Mucosa of stomach (tissue), 1 donor: ENCODE measurements at regions not wholly inside any gene's neighbourhood (a gene's known extent, or its start where the extent isn't known, plus 50 kb on each side); places are given as distances from the start of the nearest gene placed in this dataset.

Experiments used
- H3K27me3 ChIP-seq: one replicate; pipeline ENCODE4 v1.7.0; 2013; ENCODE audit warnings: mild to moderate bottlenecking, low read length; ENCODE audit not compliant: control insufficient read depth, insufficient read depth
- H3K36me3 ChIP-seq: one replicate; pipeline ENCODE4 v1.7.0; 2013; ENCODE audit warnings: low read length; ENCODE audit not compliant: control insufficient read depth, insufficient read depth
- H3K4me1 ChIP-seq: one replicate; pipeline ENCODE4 v1.7.0; 2013; ENCODE audit warnings: mild to moderate bottlenecking, low read length; ENCODE audit not compliant: control insufficient read depth, insufficient read depth
- H3K4me3 ChIP-seq: one replicate; pipeline ENCODE4 v1.7.0; 2013; ENCODE audit warnings: low read length
- H3K9ac ChIP-seq: one replicate; pipeline ENCODE4 v1.7.0; 2013; ENCODE audit warnings: mild to moderate bottlenecking, low read length, moderate library complexity
- H3K9me3 ChIP-seq: one replicate; pipeline ENCODE4 v1.7.0; 2013; ENCODE audit warnings: mild to moderate bottlenecking, low read length, moderate library complexity; ENCODE audit not compliant: control insufficient read depth
- donor health status: Pancreatic carcinoma.

DNA sequence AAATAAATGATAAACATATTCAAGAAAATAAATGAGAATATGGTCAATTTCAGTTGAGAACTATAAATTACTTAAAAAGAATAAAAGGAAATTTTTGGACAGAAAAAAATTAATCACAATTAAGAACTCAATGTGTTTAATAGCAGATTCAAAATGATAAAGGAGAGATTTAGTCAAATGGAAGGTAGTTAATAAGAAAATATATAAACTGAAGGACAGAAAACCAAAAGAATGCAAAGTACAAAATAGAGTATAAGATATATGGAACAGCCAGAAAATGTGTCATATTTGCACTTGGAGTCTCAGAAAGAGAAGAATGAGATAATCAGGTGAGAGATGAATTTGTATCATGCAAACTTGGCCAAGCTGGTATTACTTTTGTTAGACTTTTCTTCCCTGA, 201.8 kb upstream of the ARID1B start:
- H3K4me1 ChIP-seq: no peaks in the 10 kb centered on the region
- H3K27me3 ChIP-seq: no peaks in the 10 kb centered on the region
- no peak overlapping the region for H3K4me3 ChIP-seq
- H3K9ac ChIP-seq: no peak overlapping the region
- H3K9me3 ChIP-seq: no peaks in the 10 kb centered on the region
- H3K36me3 ChIP-seq: no peaks in the 10 kb centered on the region

DNA sequence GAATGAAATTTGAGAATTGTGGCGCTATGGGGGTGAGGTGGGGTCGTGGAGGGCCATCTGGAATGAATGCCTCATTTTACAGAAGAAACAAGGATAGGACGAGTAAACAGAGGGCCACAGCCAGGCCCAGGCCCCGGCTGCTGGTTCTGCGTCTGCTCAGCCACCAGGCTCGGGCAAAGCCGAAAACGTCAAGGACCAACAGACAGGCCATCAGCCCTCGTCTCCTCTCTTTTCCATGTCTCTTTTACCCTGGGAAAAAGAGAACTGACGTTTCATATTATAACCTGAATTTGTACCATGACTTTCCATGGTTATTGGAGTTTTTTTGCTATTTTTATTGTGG, 212.4 kb upstream of the ARID1B start:
- Histone ChIP-seq H3K36me3 (no peaks in the 10 kb centered on the region), H3K9me3 (no peaks in the 10 kb centered on the region), H3K9ac (no peak overlapping the region), H3K27me3 (no peaks in the 10 kb centered on the region), H3K4me1 (peaks cover 3% of the 10 kb centered on the region), H3K4me3 (no peak overlapping the region)

DNA sequence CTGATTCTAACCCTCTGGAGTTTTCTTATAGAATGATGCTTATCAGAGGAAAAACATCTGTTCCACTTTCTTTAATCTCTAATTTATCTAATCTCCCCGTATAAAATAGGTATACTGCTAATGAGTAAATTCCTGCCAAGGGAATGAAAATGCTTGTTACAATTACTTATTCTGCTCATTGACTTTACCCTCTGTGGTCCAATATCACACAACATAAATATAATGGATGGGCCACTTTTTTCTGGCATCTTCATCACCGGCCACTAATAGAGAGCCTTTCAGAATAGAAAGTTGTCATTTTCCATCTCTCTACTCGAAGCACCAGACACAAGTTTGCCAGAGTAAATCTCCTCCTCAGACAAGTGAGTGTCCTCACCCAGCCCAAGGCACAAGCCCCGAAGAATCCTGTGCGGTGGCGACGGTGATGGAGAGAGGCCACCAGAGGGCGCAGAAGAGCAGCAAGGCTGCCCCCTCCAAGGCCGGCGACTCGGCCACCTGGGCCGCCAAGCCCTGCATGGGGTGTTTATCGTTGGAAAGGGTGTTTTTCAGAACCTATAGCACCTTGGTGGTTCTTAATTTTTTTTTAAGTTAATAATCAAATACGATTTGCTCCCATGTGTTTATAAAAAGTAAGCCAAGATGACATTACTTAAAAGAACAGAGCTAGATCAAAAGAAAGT, 212.9 kb upstream of the ARID1B start:
- Histone ChIP-seq H3K4me3 (no peak overlapping the region), H3K9me3 (no peaks in the 10 kb centered on the region), H3K9ac (no peak overlapping the region), H3K27me3 (no peaks in the 10 kb centered on the region), H3K36me3 (no peaks in the 10 kb centered on the region), H3K4me1 (peaks cover 3% of the 10 kb centered on the region)

DNA sequence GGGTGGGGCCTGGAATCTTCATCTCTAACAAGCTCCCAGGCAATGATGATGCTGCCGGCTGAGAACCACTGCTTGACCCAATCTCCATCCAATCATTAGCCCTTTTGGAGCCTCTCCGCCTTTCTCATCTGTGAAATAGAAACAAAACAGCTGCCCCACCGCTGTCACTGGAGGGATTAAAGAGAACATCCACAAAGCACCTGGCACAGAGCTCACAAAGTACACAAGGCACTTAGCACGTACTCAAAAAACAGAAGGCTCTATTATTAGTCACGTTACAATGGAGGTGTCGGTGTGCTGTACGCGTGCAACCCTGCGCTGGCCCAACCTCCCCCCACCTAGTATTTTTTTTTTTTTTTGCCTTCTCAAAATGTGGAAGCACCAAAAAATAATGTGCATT, 213.5 kb upstream of the ARID1B start:
- Histone ChIP-seq H3K4me3 (no peak overlapping the region), H3K36me3 (no peaks in the 10 kb centered on the region), H3K4me1 (peaks cover 3% of the 10 kb centered on the region), H3K9ac (no peak overlapping the region), H3K9me3 (no peaks in the 10 kb centered on the region), H3K27me3 (no peaks in the 10 kb centered on the region)

DNA sequence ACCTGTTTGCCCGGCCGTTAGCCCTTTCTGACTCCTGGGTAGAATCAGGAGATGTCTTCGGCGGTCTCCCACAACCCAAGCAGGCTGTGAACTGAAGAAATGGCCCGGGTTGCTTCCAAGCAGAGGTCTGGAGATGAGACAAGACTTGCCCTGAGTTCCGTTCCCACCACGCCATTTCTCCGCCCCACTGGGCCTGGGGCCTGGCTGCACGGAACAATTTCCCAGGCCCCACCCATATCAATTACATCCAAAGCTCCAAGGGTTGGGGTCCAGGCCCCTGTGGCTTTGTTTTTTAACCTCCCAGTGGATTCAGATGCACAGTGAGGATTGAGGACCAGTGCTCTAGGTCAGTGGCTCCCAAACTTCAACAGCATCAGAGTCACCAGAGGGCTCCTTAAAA, 214.5 kb upstream of the ARID1B start:
- H3K27me3 ChIP-seq: no peaks in the 10 kb centered on the region
- H3K4me1 ChIP-seq: peaks cover 3% of the 10 kb centered on the region
- H3K9ac ChIP-seq: no peak overlapping the region
- H3K36me3 ChIP-seq: no peaks in the 10 kb centered on the region
- no peak overlapping the region for H3K4me3 ChIP-seq
- no peaks in the 10 kb centered on the region for H3K9me3 ChIP-seq

DNA sequence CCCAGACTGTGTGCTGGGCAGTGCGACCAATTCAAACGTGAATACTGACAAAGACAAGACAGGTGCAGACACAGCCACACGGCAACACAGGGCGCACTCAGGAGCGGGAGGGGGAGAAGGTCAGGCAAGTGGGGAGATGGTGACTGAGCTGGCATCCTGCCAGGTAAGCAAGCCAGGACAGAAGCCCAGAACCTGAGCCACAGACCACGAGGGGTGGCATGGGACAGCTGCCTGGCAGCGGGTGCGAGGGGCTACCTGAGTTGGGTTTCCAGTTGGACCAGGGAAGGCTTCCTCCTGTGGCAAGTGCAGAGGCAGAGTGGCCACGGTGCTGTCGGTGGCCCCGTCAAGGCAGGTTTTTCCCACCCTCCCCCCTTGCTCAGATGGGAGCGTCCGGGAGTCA, 215.2 kb upstream of the ARID1B start:
- H3K9me3 ChIP-seq: no peaks in the 10 kb centered on the region
- peaks cover 3% of the 10 kb centered on the region for H3K4me1 ChIP-seq
- H3K9ac ChIP-seq: no peak overlapping the region
- no peak overlapping the region for H3K4me3 ChIP-seq
- H3K36me3 ChIP-seq: no peaks in the 10 kb centered on the region
- no peaks in the 10 kb centered on the region for H3K27me3 ChIP-seq

DNA sequence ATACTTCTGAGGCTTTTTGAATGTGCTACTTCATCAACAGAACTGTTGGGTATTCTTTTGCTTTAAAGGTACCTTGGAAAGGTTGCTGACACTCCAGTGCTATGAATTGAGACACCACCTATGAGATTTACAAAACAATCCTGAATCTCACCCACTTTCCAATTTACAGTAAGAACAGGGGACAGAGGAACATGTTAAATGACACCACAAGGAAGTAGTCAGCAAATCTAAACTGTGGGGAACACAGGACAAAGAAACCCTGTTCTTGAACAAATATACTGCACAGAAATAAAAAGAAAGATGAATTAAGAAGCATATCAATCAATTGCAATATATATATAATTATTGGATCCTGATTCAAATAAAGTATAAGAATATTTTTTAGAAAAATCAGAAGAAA, 216.7 kb upstream of the ARID1B start:
- H3K4me3 ChIP-seq: no peak overlapping the region
- H3K9ac ChIP-seq: no peak overlapping the region

DNA sequence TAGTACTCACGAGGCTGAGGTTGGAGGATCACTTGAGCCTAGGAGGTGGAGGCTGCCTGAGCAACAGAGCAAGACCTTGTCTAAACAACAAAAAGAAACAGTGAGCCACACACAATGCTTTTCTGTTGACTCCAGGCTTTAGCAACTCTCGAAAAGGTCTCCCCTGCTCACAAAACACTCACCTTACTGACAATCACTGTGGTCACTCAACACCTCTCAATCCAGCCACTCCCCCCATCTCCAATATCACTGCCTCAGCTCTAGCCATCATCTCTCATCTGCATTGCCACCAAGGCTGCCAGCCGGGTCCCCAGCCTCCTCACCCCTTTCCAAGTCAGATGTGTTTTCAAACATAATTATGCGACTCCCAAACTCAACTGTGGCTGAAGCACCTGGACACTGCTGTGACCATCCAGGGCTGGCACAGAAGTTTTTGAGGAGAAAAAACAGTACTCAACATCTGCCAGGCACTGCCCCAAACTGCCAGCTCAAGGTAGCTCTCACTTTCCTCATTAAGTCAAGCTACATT, 218.0 kb upstream of the ARID1B start:
- H3K9ac ChIP-seq: no peak overlapping the region
- no peak overlapping the region for H3K4me3 ChIP-seq
- H3K9me3 ChIP-seq: no peaks in the 10 kb centered on the region
- no peaks in the 10 kb centered on the region for H3K36me3 ChIP-seq
- H3K4me1 ChIP-seq: no peaks in the 10 kb centered on the region
- no peaks in the 10 kb centered on the region for H3K27me3 ChIP-seq

More for the DNA sequence above, 216.7 kb upstream of the ARID1B start:
- Histone ChIP-seq H3K9me3 (no peaks in the 10 kb centered on the region), H3K27me3 (no peaks in the 10 kb centered on the region), H3K36me3 (no peaks in the 10 kb centered on the region), H3K4me1 (peaks cover 3% of the 10 kb centered on the region)

DNA sequence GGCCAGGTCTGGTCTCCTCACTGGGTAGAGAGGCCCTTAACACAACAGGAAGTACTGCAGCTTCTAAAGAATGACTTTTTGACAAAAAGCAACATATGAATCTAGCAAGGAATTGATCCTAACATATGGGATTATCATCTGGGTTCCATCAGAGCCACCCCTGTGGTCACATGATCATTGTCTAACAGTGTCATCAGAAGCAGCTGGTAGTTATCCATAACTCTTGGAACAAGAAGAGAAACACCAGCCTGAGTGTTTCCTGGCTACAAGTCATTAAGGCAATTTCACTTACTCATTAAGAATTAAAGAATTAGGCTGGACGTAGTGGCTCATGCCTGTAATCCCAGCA, 219.3 kb upstream of the ARID1B start:
- no peaks in the 10 kb centered on the region for H3K27me3 ChIP-seq
- H3K9ac ChIP-seq: no peak overlapping the region
- no peaks in the 10 kb centered on the region for H3K9me3 ChIP-seq
- H3K4me1 ChIP-seq: no peaks in the 10 kb centered on the region
- H3K36me3 ChIP-seq: no peaks in the 10 kb centered on the region
- H3K4me3 ChIP-seq: no peak overlapping the region

DNA sequence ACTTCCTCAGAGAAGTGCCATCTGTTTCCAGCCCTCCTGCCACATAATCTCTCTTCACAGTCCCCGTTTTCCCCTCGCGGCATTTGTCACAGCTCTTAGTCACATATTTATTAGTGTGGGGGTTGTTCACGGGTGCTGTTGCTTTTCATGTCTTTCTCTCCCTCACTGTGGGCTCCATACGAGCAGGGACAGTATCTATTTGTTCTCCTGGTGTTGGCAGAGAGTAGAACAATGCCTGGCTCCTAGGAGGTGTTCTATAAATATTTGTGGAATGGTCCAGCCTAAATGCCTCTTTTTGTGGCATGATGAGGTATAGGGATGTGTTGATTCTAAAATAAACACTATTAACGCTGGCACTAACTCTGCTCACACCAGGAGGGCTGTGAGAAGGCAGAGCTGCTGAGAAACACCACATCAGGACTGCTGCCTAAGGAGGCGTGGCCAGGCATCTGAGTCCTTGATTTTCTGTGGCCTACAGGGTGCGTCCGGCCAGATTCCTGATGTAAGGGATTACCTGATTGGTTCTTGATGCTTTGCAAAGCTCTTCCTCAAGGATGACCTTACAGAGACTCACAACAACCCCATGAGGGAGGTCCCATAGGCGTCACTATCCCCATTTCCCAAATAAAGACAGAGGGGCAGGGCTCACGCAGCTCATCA, 219.8 kb upstream of the ARID1B start:
- Histone ChIP-seq H3K9me3 (no peaks in the 10 kb centered on the region), H3K27me3 (no peaks in the 10 kb centered on the region), H3K9ac (no peak overlapping the region), H3K36me3 (no peaks in the 10 kb centered on the region), H3K4me1 (no peaks in the 10 kb centered on the region), H3K4me3 (no peak overlapping the region)

DNA sequence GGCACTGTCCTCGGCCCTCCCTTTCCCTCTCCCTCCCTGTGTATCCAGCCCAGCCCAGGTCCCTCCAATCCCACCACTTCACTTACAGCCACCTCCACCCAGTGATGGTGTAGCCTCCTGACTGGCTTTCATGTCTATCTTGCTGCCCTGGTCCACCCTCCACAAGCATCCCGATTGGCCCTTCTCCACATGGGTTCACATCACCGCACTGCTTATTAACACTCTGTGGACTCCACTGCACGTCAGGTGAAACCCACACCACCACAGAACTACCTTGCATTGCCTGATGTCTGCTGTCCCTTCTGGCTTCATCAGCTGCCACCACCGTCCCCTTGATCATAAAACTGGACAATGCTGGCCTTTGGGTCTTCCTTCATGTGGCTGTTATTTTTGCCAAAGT, 220.4 kb upstream of the ARID1B start:
- no peaks in the 10 kb centered on the region for H3K36me3 ChIP-seq
- no peaks in the 10 kb centered on the region for H3K27me3 ChIP-seq
- H3K9me3 ChIP-seq: no peaks in the 10 kb centered on the region
- no peak overlapping the region for H3K9ac ChIP-seq
- no peaks in the 10 kb centered on the region for H3K4me1 ChIP-seq
- no peak overlapping the region for H3K4me3 ChIP-seq

DNA sequence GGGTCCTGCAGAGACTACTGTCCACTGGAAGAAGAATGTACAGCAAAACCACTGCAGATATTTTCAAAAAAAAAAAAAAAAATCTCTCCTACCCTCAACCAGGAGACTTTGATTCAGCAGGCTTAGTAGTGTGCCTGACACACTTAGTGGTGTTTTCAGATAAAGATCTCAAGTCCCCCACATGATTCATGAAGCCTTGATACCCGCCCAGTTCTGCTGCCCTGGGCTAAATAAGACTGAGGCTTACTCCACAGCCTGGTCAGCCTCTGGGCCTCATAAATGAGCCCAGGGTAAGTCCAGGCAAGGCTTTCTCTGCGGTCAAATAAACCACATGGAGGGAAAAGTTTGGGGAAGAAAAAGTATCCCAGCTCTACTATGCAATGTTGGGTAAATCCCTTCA, 222.1 kb upstream of the ARID1B start:
- Histone ChIP-seq H3K9me3 (no peaks in the 10 kb centered on the region), H3K27me3 (no peaks in the 10 kb centered on the region), H3K9ac (no peak overlapping the region), H3K4me1 (no peaks in the 10 kb centered on the region), H3K4me3 (no peak overlapping the region), H3K36me3 (no peaks in the 10 kb centered on the region)
